DMS153 treated with DMSO at 0.1 percent for 48 hours (cell line): ENCODE measurements at regions not wholly inside any gene's neighbourhood (a gene's known extent, or its start where the extent isn't known, plus 50 kb on each side); places are given as distances from the start of the nearest gene placed in this dataset.
"Not testable (repeated sequence)": the region's sequence is repeated elsewhere in the genome, so short reads cannot be mapped to it uniquely, and the experiment has no call there.

ENCODE experiments used
- DNase-seq: peaks from one replicate; lab custom pipeline; 2025; ENCODE audit not compliant: unreplicated experiment; lab: John Stamatoyannopoulos, UW

GRCh38 chr18:47682876-47683275, 247.6 kb downstream of the SMAD2 start:
- DNase-seq, result no peak

DNA sequence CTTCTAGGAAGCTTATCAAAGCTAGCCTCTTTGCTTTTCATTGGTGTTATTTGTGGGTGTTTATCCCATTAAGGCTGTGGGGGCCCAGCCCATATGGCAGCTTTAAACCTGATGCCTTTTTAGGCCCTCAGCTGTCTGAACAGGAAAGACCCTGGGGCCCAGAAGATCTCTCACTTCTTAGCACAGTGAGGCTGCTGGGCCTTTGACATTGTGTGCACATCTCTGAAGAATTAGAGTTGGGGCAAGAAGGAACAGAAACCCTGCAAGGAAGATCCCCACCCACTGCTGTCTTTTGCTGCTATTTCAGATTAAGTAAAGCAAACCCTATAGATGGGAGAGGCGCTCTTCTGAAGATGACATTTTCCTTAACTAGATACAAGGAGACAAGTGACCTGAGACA, 250.0 kb downstream of the SMAD2 start:
- no peak for DNase-seq

DNA sequence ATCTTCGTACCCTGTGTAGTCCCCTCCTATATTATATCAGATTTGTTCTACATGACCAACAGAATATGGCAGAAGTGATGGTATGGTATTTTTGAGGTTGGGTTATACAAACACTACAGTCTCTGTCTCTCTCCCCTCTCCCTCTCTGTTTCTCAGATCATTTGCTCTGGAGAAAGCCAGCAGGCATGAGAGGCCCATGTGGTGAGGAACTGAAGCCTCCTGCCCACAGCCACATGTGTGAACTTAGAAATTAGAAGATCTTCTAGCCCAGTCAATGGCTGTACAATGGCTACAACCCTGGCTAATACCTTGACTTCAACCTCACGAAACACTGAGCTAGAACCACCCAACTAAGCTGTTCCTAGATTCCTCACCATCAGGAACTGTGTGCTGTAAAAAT, 250.6 kb downstream of the SMAD2 start:
- no peak for DNase-seq

- no peak for DNase-seq
Observed at GRCh38 chr18:47677952-47678351, 252.5 kb downstream of the SMAD2 start.

- DNase-seq, result no peak
Observed at GRCh38 chr18:47669815-47670214, 260.6 kb downstream of the SMAD2 start.

GRCh38 chr18:47658498-47658897, 272.0 kb downstream of the SMAD2 start:
- no peak for DNase-seq

- DNase-seq, result no peak
Observed at GRCh38 chr18:47654988-47655387, 275.5 kb downstream of the SMAD2 start.

DNA sequence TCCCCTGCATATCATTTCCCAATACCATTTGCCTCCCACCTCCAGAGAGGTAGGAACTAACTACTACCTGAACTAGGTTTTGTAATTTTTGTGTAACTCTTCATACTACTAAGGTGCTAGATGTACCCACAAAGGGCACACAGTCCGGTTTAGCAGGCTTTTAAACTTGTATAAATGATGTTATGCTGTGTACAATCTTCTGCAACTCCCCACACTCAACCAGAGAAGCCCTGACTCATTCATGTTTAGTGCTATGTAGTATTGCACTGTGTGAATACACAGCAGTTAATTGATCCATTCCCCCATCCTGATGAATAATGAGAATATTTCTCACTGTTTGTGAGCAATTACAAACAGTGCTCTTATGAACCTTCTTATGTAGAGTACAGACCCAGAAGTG, 285.6 kb downstream of the SMAD2 start:
- DNase-seq, result no peak

GRCh38 chr18:47637551-47637950, 292.9 kb downstream of the SMAD2 start:
- DNase-seq, result not testable (repeated sequence)

DNA sequence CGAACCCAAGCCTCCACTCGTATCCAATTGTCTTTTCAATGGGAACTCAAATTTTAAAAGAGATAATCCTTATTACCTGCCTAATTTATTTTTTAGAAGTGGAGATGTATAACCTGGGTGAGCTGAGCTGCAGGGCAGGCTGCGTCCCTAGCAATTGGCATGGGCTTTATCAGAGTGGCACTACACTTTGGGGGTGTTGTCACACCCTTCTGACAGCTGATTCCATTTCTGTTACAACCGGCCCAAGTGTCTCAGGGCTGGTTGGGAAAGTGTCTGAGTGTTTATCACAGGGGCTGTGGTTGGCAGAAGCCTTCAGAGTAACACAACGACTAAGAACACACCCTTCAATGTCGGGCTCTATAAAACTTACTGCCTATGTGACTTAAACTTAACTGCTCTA, 295.0 kb downstream of the SMAD2 start:
- no peak for DNase-seq

GRCh38 chr18:47632970-47633635, 297.4 kb downstream of the SMAD2 start:
- no peak for DNase-seq

DNA sequence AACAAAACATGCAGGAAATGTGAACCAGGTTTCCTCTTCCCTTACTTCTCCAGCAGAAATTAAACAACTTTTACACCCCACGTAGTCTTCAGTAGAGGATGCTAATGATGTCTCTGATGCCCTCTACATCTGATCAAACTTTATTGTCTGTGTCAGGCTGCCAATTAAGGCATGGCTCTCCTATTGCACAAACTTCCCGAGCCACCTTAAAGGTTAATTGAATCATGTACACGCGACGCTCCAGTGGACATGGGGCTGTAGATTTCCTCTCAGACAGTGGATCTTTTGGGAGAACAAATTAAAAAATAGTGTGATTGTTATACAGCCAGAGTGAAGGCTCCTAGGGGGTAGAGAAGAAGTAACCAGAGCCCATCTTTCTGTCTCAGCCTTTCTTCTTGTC, 301.6 kb downstream of the SMAD2 start:
- no peak for DNase-seq

DNA sequence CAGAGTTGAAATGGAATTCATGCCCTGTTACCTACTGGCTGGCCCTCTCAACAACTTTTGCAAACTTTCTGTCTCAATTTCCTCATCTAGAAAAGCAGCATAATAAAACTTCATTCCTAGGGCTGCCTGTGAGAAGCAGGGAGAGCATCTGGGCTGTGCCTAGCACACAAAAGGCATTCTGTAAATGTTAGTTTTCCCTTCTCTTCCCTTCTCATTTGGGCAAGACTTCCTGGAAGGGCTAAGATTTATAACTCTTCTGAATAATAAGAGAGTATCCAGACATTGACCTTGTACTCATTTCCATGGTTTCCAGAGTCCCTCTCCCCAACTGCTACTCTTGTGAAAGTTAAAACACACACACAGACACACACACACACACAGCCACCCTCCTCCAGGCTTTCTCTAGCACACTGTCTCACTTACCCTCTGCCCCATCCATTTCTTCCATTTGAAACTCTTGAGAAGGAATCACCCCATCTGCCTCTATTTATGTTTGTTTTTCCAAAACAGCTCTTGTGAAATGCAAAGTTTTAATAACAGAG, 302.1 kb downstream of the SMAD2 start:
- DNase-seq, result no peak

DNA sequence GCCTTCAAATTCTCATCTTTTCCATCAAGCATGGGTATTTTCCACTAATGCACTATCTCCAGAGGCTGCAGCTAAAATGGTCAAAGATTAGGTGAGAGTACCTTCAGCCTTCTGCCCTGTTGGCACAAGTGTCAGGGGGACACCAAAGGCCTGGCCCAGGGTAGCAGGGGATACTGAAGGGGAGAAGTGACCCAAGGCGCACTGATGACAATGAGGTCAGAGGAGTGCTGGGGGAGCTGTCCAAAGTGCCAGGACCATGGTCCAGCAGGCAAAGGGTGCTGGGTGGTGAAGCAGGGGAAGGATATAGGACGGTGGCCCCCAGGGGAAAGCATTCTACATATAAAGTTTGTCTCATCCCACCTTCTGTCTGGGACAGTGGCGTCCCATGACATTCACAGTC, 303.4 kb downstream of the SMAD2 start:
- DNase-seq, result no peak

DNA sequence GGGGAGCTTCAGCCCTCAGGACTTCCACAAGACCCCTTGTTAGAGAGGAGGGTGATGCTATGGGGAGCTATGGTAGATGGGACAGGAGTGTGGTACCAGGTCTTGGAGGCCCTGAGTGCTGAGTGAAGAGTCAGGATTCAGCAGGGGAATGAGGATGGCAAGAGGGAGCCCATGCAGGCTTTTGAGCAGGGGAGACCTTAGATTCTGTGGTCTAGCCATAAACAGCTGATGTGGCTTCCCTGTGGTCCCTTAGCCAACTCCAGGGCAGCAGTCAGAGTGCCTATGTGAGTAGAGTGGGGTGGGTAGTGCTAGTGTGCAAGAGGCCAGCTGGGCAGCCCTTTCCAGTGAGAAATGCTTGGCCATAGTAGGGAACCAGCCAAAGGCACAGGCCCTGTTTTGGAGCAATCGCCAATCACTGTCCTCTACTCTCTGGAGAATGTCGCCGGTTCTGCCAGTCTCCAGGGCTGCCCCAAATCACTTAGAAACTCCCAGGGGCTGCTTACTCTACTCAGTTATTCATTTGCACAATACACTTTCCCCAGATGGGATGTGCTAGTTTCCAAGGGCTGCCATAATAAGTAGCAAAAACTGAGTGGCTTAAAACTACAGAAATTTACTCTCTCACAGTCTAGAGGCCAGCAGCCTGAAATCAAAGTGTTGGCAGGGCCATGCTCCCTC, 310.5 kb downstream of the SMAD2 start:
- DNase-seq, result no peak

DNA sequence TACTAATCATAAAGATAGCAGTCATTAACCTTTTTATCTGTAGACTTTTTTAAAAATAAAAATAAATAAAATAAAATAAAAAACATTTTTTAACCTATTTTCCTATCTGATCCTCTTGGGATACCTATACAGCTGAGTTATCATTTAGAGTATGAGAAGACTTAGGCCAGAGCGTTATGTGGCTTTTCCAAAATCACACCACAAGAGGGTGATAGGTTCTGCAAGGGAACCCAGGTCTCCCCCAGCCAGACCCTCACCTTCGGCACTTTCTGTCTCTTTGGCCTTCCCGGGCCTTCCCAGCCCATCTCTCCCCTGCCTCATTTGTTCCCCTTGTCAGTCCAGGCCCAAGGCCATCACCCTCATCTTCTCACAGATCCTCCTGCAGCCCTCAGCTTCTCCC, 311.7 kb downstream of the SMAD2 start:
- no peak for DNase-seq

DNA sequence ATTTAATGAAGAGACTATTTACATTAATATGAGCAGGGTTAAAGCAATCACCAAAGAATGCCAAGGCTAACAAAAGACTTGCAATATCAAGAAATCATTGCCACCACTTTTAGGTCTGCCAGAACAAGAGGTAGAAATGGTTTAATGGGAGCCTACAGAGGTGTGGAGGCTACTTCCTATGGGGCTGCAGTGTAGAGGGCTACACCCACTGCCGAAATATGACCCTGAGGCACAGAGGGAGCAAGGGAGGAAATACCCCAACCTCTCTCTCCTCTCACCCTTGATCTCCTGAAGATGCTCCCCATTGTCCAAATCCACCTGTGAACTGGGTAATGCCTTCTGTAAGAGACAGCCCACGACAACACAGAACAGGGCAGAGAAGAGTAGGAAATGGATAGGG, 315.4 kb downstream of the SMAD2 start:
- DNase-seq, result no peak

DNA sequence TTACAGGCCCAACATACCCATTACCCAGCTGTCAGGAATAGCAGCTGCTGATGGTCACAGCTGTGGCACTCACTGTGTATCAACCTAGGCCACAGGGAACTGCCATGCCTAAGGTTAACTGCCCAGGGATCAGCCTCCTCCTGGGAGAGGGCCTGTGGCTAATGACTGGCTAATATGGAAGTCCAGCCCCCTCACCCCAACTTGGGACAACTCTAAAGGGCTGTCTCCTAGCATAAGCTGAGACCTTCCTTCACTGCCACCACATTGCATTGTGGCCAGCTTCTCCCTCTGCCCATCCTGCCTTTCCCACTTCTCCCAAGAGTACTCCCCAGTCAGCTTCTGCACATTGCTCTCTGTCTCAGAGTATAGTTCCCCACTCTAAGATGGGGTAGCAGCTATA, 316.5 kb downstream of the SMAD2 start:
- no peak for DNase-seq

- DNase-seq, result no peak
Observed at GRCh38 chr18:47611649-47612048, 318.8 kb downstream of the SMAD2 start.

- DNase-seq, result no peak
Observed at GRCh38 chr18:47606526-47606925, 323.9 kb downstream of the SMAD2 start.

- DNase-seq, result no peak
Observed at GRCh38 chr18:47605093-47605492, 325.4 kb downstream of the SMAD2 start.

DNA sequence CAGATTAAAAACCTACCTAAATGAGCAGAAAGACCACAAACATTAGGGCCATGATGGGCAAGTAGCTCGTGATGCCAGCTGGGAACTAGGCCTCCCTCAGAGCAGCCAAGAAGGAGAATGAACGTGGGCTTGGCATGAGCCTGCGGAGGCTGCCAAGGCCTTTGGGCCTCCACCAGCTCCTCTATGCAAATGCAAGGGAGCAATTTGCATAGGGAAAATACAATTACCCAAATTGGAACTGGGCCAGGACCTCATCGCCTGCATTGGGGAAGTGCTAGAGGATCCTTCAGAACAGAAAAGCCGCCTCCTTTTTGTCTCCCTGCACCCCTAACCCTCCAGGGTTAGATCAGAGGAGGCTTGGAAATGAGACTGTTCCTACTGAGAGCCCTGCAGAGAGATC, 326.4 kb downstream of the SMAD2 start:
- no peak for DNase-seq

- no peak for DNase-seq
Observed at GRCh38 chr18:47603158-47603557, 327.3 kb downstream of the SMAD2 start.
